OCI-LY1 (cell line): ENCODE measurements at regions not wholly inside any gene's neighbourhood (a gene's known extent, or its start where the extent isn't known, plus 50 kb on each side); places are given as distances from the start of the nearest gene placed in this dataset.

Source experiments
- CTCF ChIP-seq: fragments of 200-600 bp; sonication (generic), shearing (Covaris generic); IDR thresholded peaks from 2 replicates; pipeline ENCODE4 v1.5.1; 2017; ENCODE audit warnings: mild to moderate bottlenecking, antibody characterized with exemption, low read length, moderate library complexity, mixed read lengths
- EZH2 ChIP-seq: fragments of 200-600 bp; sonication (generic), shearing (Covaris generic); IDR thresholded peaks from 2 replicates; pipeline ENCODE4 v1.8.0; 2017; ENCODE audit warnings: borderline replicate concordance, mixed run types, mild to moderate bottlenecking, antibody characterized with exemption, low read length, moderate library complexity, mixed read lengths

- no peak for TF ChIP-seq EZH2
- TF ChIP-seq CTCF, result no peak
Observed at GRCh38 chr10:69750725-69751124, 51.0 kb upstream of the COL13A1 start.
